HG03060 (cell line): ENCODE measurements at regions not wholly inside any gene's neighbourhood (a gene's known extent, or its start where the extent isn't known, plus 50 kb on each side); places are given as distances from the start of the nearest gene placed in this dataset.
"Not testable (repeated sequence)": the region's sequence is repeated elsewhere in the genome, so short reads cannot be mapped to it uniquely, and the experiment has no call there.

Experiments used
- ATAC-seq: cut with Tn5 transposase; IDR thresholded peaks from one replicate; pipeline ENCODE4 v1.9.1; 2021; ENCODE audit warnings: low read depth, moderate number of reproducible peaks; ENCODE audit not compliant: unreplicated experiment

GRCh38 chr11:116678887-116679286 lies 93.9 kb downstream of the BUD13 start:
- no peak for ATAC-seq

GRCh38 chr11:116667318-116667717 lies 105.5 kb downstream of the BUD13 start:
- ATAC-seq: not testable (repeated sequence)

GRCh38 chr11:116666673-116667249 lies 106.0 kb downstream of the BUD13 start:
- not testable (repeated sequence) for ATAC-seq

GRCh38 chr11:116665523-116665922 lies 107.3 kb downstream of the BUD13 start:
- ATAC-seq: no peak

GRCh38 chr11:116661056-116661455 lies 111.7 kb downstream of the BUD13 start:
- ATAC-seq: no peak

GRCh38 chr11:116660011-116660410 lies 112.8 kb downstream of the BUD13 start:
- no peak for ATAC-seq

- no peak for ATAC-seq
Measured at GRCh38 chr11:116658876-116659535, 113.8 kb downstream of the BUD13 start.

- ATAC-seq: no peak
Measured at GRCh38 chr11:116657842-116658825, 114.7 kb downstream of the BUD13 start.

- no peak for ATAC-seq
Measured at GRCh38 chr11:116656011-116656410, 116.8 kb downstream of the BUD13 start.

- ATAC-seq: no peak
Measured at GRCh38 chr11:116654526-116654925, 118.3 kb downstream of the BUD13 start.

GRCh38 chr11:116653206-116653605 lies 119.6 kb downstream of the BUD13 start:
- no peak for ATAC-seq

- ATAC-seq: no peak
Measured at GRCh38 chr11:116651737-116652237, 121.0 kb downstream of the BUD13 start.

GRCh38 chr11:116651098-116651736 lies 121.6 kb downstream of the BUD13 start:
- ATAC-seq: no peak

GRCh38 chr11:116650052-116650451 lies 122.7 kb downstream of the BUD13 start:
- no peak for ATAC-seq

- ATAC-seq: no peak
Measured at GRCh38 chr11:116649268-116649667, 123.5 kb downstream of the BUD13 start.

- no peak for ATAC-seq
Measured at GRCh38 chr11:116648247-116649174, 124.3 kb downstream of the BUD13 start.

GRCh38 chr11:116647305-116648080 lies 125.3 kb downstream of the BUD13 start:
- ATAC-seq: no peak

GRCh38 chr11:116646191-116646590 lies 126.6 kb downstream of the BUD13 start:
- no peak for ATAC-seq

GRCh38 chr11:116644941-116645305 lies 127.9 kb downstream of the BUD13 start:
- no peak for ATAC-seq
